ENCODE measurements at regions not wholly inside any gene's neighbourhood (a gene's known extent, or its start where the extent isn't known, plus 50 kb on each side); places are given as distances from the start of the nearest gene placed in this dataset.
"Not testable (repeated sequence)": the region's sequence is repeated elsewhere in the genome, so short reads cannot be mapped to it uniquely, and the experiment has no call there.

GRCh38 chr18:14336017-14336416 lies 203.8 kb upstream of the ZNF519 start:
- DNase-seq (ENCODE audit: low spot score), result not testable (repeated sequence)

- DNase-seq (ENCODE audit: low spot score), result not testable (repeated sequence)
These were observed 189.0 kb upstream of the ZNF519 start for GRCh38 chr18:14321217-14321616.

GRCh38 chr18:14301255-14301654 lies 169.0 kb upstream of the ZNF519 start:
- DNase-seq (ENCODE audit: low spot score), result not testable (repeated sequence)

GRCh38 chr18:14295081-14295480 lies 162.8 kb upstream of the ZNF519 start:
- not testable (repeated sequence) for DNase-seq (ENCODE audit: low spot score)

GRCh38 chr18:14285053-14285452 lies 152.8 kb upstream of the ZNF519 start:
- DNase-seq (ENCODE audit: low spot score), result no peak

- not testable (repeated sequence) for DNase-seq (ENCODE audit: low spot score)
These were observed 143.2 kb upstream of the ZNF519 start for GRCh38 chr18:14275391-14275790.

- DNase-seq (ENCODE audit: low spot score), result not testable (repeated sequence)
These were observed 133.6 kb upstream of the ZNF519 start for GRCh38 chr18:14265637-14266410.

GRCh38 chr18:14262786-14263185 lies 130.6 kb upstream of the ZNF519 start:
- DNase-seq (ENCODE audit: low spot score), result not testable (repeated sequence)

GRCh38 chr18:14250084-14250677 lies 117.9 kb upstream of the ZNF519 start:
- DNase-seq (ENCODE audit: low spot score), result not testable (repeated sequence)

- not testable (repeated sequence) for DNase-seq (ENCODE audit: low spot score)
These were observed 107.0 kb upstream of the ZNF519 start for GRCh38 chr18:14239224-14239623.

- not testable (repeated sequence) for DNase-seq (ENCODE audit: low spot score)
These were observed 104.3 kb upstream of the ZNF519 start for GRCh38 chr18:14236356-14237048.

GRCh38 chr18:14225286-14225679 lies 93.0 kb upstream of the ZNF519 start:
- DNase-seq (ENCODE audit: low spot score), result not testable (repeated sequence)

GRCh38 chr18:14224551-14225285 lies 92.5 kb upstream of the ZNF519 start:
- not testable (repeated sequence) for DNase-seq (ENCODE audit: low spot score)

- not testable (repeated sequence) for DNase-seq (ENCODE audit: low spot score)
These were observed 91.7 kb upstream of the ZNF519 start for GRCh38 chr18:14223919-14224318.

- not testable (repeated sequence) for DNase-seq (ENCODE audit: low spot score)
These were observed 91.1 kb upstream of the ZNF519 start for GRCh38 chr18:14223231-14223822.

- not testable (repeated sequence) for DNase-seq (ENCODE audit: low spot score)
These were observed 90.4 kb upstream of the ZNF519 start for GRCh38 chr18:14222354-14223221.

GRCh38 chr18:14221689-14222088 lies 89.5 kb upstream of the ZNF519 start:
- DNase-seq (ENCODE audit: low spot score), result peak; percentile 1

- DNase-seq (ENCODE audit: low spot score), result not testable (repeated sequence)
These were observed 83.7 kb upstream of the ZNF519 start for GRCh38 chr18:14215952-14216351.

- not testable (repeated sequence) for DNase-seq (ENCODE audit: low spot score)
These were observed 71.2 kb upstream of the ZNF519 start for GRCh38 chr18:14203424-14203823.

- DNase-seq (ENCODE audit: low spot score), result not testable (repeated sequence)
These were observed 58.7 kb upstream of the ZNF519 start for GRCh38 chr18:14190776-14191442.
